PC-9 (cell line): ENCODE measurements at regions not wholly inside any gene's neighbourhood (a gene's known extent, or its start where the extent isn't known, plus 50 kb on each side); places are given as distances from the start of the nearest gene placed in this dataset.

Experiments
- BruUV-seq: library from RNA; stranded (reverse); fragments of 400-500 nt; replicated peaks from 2 replicates; lab custom pipeline; 2021; lab: Mats Ljungman, UMichigan
- CTCF ChIA-PET: fragments of 300-600 bp; sonication (Branson Sonifier 250); formaldehyde crosslinking; loops from one replicate; lab custom pipeline; 2022; ENCODE audit warnings: antibody characterized with exemption; lab: Charles Lee
- POLR2A ChIA-PET: fragments of 300-600 bp; sonication (Branson Sonifier 250); formaldehyde crosslinking; loops from one replicate; lab custom pipeline; 2022; ENCODE audit warnings: antibody characterized with exemption; ENCODE audit not compliant: unreplicated experiment; lab: Charles Lee
- DNase-seq, 2 experiments: peaks; one replicate each; pipeline versions ENCODE4 v3.0.0 to v3.0.0-alpha.2; 2015 to 2022; ENCODE audit warnings: mixed read lengths in 1 of 2
- H2AFZ ChIP-seq: fragments of 200-600 bp; sonication (generic); 2 replicates; pipeline ENCODE4 v1.8.1; 2017; ENCODE audit warnings: antibody characterized with exemption
- H3F3A ChIP-seq: fragments of 200-600 bp; sonication (generic); 2 replicates; pipeline ENCODE4 v1.8.1; 2017; ENCODE audit warnings: antibody characterized with exemption, mild to moderate bottlenecking, low read depth; ENCODE audit not compliant: insufficient read depth
- H3K27ac ChIP-seq: fragments of 200-600 bp; sonication (generic); 2 replicates; pipeline ENCODE4 v1.6.1; 2016; ENCODE audit warnings: mixed run types
- H3K27me3 ChIP-seq: fragments of 200-600 bp; sonication (generic); 2 replicates; pipeline ENCODE4 v1.6.1; 2016; ENCODE audit warnings: low read depth, mixed run types; ENCODE audit not compliant: insufficient read depth
- H3K36me3 ChIP-seq: fragments of 200-600 bp; sonication (generic); 2 replicates; pipeline ENCODE4 v1.6.1; 2016; ENCODE audit warnings: low read depth, mixed run types
- H3K4me1 ChIP-seq: fragments of 200-600 bp; sonication (generic); replicated peaks from 2 replicates; pipeline ENCODE4 v1.6.1; 2016; ENCODE audit warnings: mixed run types; ENCODE audit not compliant: insufficient read depth
- H3K4me2 ChIP-seq: fragments of 200-600 bp; sonication (generic); 2 replicates; pipeline ENCODE4 v1.6.1; 2017; ENCODE audit warnings: mixed run types
- H3K4me3 ChIP-seq: fragments of 200-600 bp; sonication (generic); 2 replicates; pipeline ENCODE4 v1.6.1; 2016; ENCODE audit warnings: mixed run types
- H3K79me2 ChIP-seq: fragments of 200-600 bp; sonication (generic); 2 replicates; pipeline ENCODE4 v1.6.1; 2017; ENCODE audit warnings: low read depth, mixed run types
- H3K9me2 ChIP-seq: fragments of 200-600 bp; sonication (generic); 2 replicates; pipeline ENCODE4 v1.8.1; 2017; ENCODE audit warnings: mild to moderate bottlenecking; ENCODE audit not compliant: insufficient read depth
- H3K9me3 ChIP-seq: fragments of 200-600 bp; sonication (generic); 2 replicates; pipeline ENCODE4 v1.8.1; 2016; ENCODE audit warnings: low read depth; ENCODE audit not compliant: insufficient read depth
- H4K20me1 ChIP-seq: fragments of 200-600 bp; sonication (generic); 2 replicates; pipeline ENCODE4 v1.8.1; 2017; ENCODE audit not compliant: insufficient read depth
- CTCF ChIP-seq: fragments of 200-600 bp; sonication (generic); conservative IDR thresholded peaks from 2 replicates; pipeline ENCODE4 v1.6.1; 2017; ENCODE audit warnings: mixed run types, antibody characterized with exemption, mild to moderate bottlenecking, moderate library complexity
- EZH2 ChIP-seq: fragments of 200-600 bp; sonication (generic); IDR thresholded peaks from 2 replicates; pipeline ENCODE4 v1.8.0; 2017; ENCODE audit warnings: antibody characterized with exemption, low read depth
- intact Hi-C: fragments of 100-400 bp; cut with micrococcal nuclease; formaldehyde crosslinking; loops from one replicate; pipeline ENCODE4 v1.10.0; 2022; ENCODE audit not compliant: unreplicated experiment

GRCh38 chr20:22675341-22675740 is 91.0 kb upstream of the FOXA2 start:
- Histone ChIP-seq H3K79me2 (no peaks in the 10 kb centered on the region), H3K4me1 (no peaks in the 10 kb centered on the region), H3K27me3 (no peaks in the 10 kb centered on the region), H3K4me2 (no peak overlapping the region), H3F3A (no peaks in the 10 kb centered on the region), H3K9me3 (peaks cover 3% of the 10 kb centered on the region; the same call in 1 of the 2 replicates), H3K27ac (no peak overlapping the region), H3K4me3 (no peak overlapping the region), H2AFZ (no peak overlapping the region), H3K9me2 (no peaks in the 10 kb centered on the region), H4K20me1 (no peaks in the 10 kb centered on the region), H3K36me3 (no peaks in the 10 kb centered on the region)
- ChIA-PET CTCF (no interaction called here), POLR2A (no interaction called here)
- DNase-seq: no peak
- TF ChIP-seq CTCF (no peak), EZH2 (no peak)
- BruUV-seq: no TSS peak
- intact Hi-C loops: no loop called here

GRCh38 chr20:22678678-22679077 is 94.3 kb upstream of the FOXA2 start:
- POLR2A ChIA-PET: no interaction called here
- Histone ChIP-seq H3K4me2 (no peak overlapping the region), H3K36me3 (no peaks in the 10 kb centered on the region), H3K27me3 (no peaks in the 10 kb centered on the region), H3K4me3 (no peak overlapping the region), H3F3A (no peaks in the 10 kb centered on the region), H2AFZ (no peak overlapping the region), H4K20me1 (no peaks in the 10 kb centered on the region), H3K9me3 (no peaks in the 10 kb centered on the region), H3K79me2 (no peaks in the 10 kb centered on the region), H3K4me1 (no peaks in the 10 kb centered on the region), H3K9me2 (no peaks in the 10 kb centered on the region), H3K27ac (no peak overlapping the region)
- CTCF ChIA-PET: interaction anchor here (0.6 kb wide), 1 partner anchor 225 kb away, joined by 3 read pairs; no protein-coding TSS in a partner anchor
- BruUV-seq: no TSS peak
- no peak for TF ChIP-seq CTCF
- no peak for TF ChIP-seq EZH2
- intact Hi-C loops: no loop called here
- no peak for DNase-seq

GRCh38 chr20:22679197-22679596 is 94.8 kb upstream of the FOXA2 start:
- H3K27ac ChIP-seq: no peak overlapping the region
- H3K27me3 ChIP-seq: no peaks in the 10 kb centered on the region
- no peak overlapping the region for H3K4me3 ChIP-seq
- no peaks in the 10 kb centered on the region for H3F3A ChIP-seq
- intact Hi-C loops: no loop called here
- no peak overlapping the region for H2AFZ ChIP-seq
- H3K9me3 ChIP-seq: no peaks in the 10 kb centered on the region
- no peaks in the 10 kb centered on the region for H4K20me1 ChIP-seq
- ChIA-PET CTCF (interaction anchor here (0.5 kb wide), 1 partner anchor 344 kb away, joined by 7 read pairs; no protein-coding TSS in a partner anchor), POLR2A (no interaction called here)
- no peak for DNase-seq
- H3K79me2 ChIP-seq: no peaks in the 10 kb centered on the region
- no peaks in the 10 kb centered on the region for H3K36me3 ChIP-seq
- TF ChIP-seq CTCF (no peak), EZH2 (no peak)
- H3K4me2 ChIP-seq: no peak overlapping the region
- no peaks in the 10 kb centered on the region for H3K4me1 ChIP-seq
- no TSS peak for BruUV-seq
- no peaks in the 10 kb centered on the region for H3K9me2 ChIP-seq
